EL (cell line): ENCODE measurements at regions not wholly inside any gene's neighbourhood (a gene's known extent, or its start where the extent isn't known, plus 50 kb on each side); places are given as distances from the start of the nearest gene placed in this dataset.

Experiments used
- DNase-seq: peaks from one replicate; pipeline ENCODE4 v3.0.0-alpha.2; 2016

- no peak for DNase-seq
These were observed 104.0 kb upstream of the WNT4 start for GRCh38 chr1:22246755-22247480.

GRCh38 chr1:22247527-22248245 is 104.8 kb upstream of the WNT4 start:
- no peak for DNase-seq

- no peak for DNase-seq
These were observed 105.8 kb upstream of the WNT4 start for GRCh38 chr1:22248746-22249145.

GRCh38 chr1:22249928-22250680 is 107.2 kb upstream of the WNT4 start:
- no peak for DNase-seq

- DNase-seq: peak; percentile 79
These were observed 107.8 kb upstream of the WNT4 start for GRCh38 chr1:22250724-22251123.

DNA sequence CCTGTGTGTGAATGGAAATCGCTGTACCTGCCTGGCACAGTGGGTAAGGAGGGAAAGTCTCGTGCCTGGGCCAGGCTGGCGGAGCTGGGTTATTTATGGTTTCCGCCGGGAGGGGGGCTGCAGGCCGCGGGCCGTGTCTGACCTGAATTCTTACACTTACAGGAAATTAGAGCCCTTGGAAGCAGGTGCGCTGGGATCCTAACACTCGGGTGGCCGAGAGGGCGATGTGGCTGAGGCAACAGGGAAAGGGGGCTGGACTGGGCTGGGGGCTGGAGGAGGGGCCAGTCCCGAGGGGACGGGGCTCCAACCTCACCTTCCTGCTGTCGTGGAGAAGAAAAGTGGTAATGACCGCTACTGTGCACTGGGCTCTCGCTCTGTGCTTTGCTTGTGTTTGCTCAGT is 109.4 kb upstream of the WNT4 start:
- no peak for DNase-seq

GRCh38 chr1:22253012-22253790 is 110.3 kb upstream of the WNT4 start:
- peak; percentile 17 for DNase-seq

DNA sequence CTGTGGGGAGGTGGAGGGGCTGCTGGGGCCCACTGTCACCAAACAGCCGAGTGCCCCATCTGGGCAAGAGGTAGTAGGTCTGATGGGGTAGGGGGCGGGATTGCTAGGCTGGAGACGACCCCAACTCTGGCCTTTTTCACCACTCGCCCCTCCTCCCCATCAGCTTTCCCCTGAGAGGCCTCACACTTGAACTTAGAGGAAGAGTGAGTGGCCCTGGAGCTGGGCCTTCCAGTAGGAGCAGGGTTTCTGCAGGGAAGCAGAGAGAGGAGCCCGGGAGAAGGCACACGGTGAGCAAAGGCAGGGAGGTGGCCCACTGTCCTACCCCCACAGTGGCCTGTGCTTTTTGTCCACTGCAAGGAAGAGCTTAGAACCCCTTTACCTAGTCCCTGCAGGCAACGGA is 111.9 kb upstream of the WNT4 start:
- no peak for DNase-seq

GRCh38 chr1:22255341-22256212 is 112.7 kb upstream of the WNT4 start:
- DNase-seq: no peak

DNA sequence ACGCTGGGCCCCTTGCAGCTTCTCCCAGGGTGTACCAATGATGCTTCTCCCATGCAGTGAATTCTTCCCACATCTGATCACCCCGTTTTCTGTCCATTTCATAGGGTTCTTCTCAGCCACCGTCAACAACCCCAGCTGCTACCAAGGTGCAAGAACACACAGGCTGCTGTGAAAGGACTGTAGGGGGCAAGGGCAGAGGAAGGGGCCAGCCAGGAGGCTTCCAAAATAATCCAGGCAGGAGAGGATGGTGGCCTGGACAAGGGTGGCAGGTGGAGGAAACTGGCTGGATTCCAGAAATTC is 113.3 kb upstream of the WNT4 start:
- no peak for DNase-seq

DNA sequence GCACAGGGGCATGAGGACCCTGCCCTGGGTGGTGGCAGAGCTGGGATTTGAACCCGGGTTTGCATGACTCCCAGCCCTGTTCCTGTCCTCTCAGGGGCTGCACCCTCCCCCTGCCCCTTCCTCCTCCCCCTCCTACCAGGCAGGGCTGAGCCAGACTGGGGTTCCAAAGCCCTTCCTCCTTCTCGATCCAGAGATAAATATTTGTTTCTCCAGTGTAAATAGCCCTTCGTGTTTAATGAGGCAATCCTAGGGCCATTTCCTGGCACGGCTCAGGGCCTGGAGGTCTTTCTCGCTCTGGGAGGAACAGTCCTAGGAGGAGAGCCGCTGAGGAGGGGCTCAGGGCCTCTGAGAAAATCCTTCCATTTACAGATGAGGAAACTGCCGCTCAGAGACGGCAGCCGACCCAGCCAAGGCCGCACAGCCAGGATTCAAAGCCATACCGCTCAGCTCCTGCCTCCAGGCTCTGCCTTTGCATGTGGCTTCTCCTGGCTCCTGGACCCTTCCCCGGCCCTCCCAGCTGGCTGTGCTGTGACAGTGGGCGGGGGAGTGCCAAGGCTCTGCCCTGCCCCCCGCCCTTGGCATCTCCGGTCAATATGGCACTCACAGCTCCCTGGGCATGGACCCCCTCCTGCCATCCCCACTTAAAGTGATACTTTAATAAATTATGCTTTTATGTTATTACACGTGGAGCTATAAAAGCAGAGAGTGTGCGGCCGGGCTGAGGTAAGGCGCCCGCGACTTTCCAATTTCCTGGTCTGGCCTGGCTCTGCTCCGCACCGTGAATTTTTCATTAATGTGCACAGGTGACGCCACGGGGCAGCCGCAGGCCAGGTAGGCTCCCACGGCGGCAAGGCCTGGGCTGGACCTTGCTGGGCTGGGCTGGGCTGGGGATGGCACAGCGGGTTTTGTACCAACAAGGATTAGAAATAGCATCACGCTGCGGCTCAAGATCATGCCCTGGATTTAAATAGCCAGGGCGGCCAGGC is 114.7 kb upstream of the WNT4 start:
- DNase-seq: no peak

GRCh38 chr1:22258698-22259097 is 115.8 kb upstream of the WNT4 start:
- DNase-seq: no peak

DNA sequence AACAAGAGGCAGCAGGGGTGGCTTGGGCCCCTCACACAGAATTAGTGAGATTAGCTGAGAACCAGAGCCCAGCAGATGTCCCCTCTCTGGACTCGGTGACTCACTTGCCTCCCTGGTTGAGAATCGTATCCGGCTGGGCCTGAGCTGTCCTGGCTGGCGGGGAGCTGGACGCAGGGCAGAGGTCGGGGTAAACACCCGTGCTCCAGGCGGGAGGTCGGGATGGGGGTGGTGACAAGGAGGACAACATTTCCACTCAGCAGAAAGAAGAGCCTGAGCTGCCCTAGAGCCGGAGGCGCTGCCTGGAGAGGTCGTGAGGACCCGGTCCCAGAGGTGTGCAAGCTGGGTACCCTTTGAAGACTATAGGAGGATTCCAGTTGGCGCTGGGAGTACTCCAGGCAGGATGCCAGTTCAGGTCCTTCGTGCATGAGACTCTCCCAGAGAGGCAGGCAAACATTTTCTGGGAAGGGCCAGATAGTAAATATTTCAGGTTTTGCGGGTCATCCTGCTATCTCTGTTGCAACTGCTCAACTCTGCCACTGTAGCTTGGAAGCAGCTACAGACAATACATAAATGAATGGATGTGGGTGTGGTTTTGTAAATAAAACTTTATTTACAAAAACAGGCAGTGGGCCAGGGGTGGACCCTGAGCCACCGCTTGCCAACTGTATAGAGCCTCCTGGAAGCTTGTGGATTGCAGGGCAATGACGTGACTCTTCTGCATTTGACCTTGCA is 116.8 kb upstream of the WNT4 start:
- DNase-seq: peak; percentile 14

GRCh38 chr1:22260860-22261432 is 118.0 kb upstream of the WNT4 start:
- DNase-seq: no peak

DNA sequence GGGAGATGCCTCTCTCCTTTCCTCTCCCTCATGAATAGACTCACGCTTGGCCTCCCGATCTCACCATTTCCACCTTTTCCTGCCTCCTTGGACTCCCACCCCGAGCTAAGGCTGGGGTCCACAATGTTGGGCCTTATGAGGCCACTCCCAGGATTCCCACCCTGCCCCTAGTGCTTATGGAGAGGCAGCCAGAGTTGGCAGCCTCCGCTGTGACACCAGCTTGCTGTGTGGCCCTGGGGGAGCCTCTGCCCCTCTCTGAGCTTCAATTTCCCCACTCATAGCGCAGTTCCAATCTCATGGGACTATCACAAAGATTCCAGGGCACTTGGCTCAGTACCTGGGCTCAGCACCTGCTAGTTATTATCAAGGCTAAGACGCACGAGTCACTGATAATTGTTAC is 118.7 kb upstream of the WNT4 start:
- no peak for DNase-seq

GRCh38 chr1:22262583-22262982 is 119.7 kb upstream of the WNT4 start:
- DNase-seq: no peak

GRCh38 chr1:22263359-22263758 is 120.5 kb upstream of the WNT4 start:
- no peak for DNase-seq

GRCh38 chr1:22264464-22265341 is 121.8 kb upstream of the WNT4 start:
- DNase-seq: no peak

GRCh38 chr1:22266141-22266540 is 123.2 kb upstream of the WNT4 start:
- no peak for DNase-seq
